Stimulated activated CD8-positive, alpha-beta memory T cell treated with anti-CD3 and anti-CD28 coated beads, Interleukin-7, amount 100 ng/mL, for 48 hours (primary cell): ENCODE measurements at regions not wholly inside any gene's neighbourhood (a gene's known extent, or its start where the extent isn't known, plus 50 kb on each side); places are given as distances from the start of the nearest gene placed in this dataset.

Source experiments
- DNase-seq, 2 donors: peaks; one replicate each; pipeline ENCODE4 v3.0.0-alpha.2; 2020; ENCODE audit warnings: low read depth in 1 of 2; ENCODE audit errors: extremely low read depth in 1 of 2

DNA sequence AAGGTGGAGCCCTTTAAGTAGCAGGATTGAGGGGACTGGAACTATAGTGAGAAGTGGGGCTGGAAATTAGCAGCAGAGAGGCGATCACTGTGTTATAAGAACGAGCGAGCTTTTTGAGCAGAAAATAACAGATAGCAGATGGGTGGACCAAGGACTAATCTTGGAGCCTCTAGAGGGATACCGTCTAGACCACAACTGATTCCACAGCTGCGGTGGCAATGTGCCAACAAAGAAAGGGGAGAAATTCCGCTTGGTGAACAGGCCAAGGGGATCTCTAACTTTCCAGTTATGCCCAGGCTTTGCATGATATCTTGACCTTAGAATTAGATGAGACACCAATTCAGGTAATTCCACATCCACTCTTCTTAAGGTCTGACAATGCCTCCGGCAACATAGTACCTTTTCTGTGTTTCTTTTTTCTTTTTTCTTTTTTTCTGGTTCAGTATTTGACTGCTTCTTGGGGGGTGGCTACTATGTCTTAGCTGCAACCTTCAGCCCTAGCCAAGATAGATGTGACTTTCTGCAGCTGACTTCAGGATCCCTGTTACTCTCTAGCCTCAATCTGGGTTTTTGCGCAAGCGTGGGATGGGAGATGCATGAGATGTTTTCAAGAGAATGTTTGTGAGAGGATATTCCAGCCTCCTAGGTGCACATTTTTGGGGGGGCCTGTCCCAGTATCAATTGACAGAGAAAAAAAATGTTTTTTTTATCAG lies 143.4 kb upstream of the CPSF6 start:
- no peak for DNase-seq

DNA sequence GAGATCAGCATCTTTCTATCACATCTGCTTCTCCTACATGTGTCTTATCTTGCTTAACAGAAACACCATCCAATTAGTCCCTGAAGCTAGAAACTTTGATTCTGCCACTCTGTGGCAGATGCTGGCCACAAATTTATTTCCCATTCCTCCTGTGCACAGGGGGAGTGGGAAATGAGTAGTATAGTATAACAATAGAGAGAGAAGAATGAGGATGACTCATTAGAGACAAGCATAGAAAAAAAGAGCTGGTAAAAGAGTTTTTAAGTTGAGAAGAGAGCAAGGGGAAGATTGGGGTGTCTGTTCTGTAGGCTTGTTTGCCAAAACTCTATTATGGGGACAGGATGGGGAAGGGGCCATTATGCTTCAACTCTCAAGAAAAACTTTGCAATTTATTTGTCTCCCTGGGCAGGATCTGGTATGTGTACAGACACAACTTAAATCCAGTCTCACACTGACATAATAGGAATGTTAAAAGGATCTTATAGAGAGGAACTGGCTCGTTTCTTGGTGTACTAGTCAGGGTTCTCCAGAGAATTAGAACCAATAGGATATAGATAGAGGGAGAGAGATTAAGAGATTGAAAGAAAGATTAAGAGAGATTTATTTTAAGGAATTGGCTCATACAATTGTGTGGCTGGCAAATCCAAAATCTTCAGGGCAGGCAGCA lies 142.6 kb upstream of the CPSF6 start:
- no peak for DNase-seq

DNA sequence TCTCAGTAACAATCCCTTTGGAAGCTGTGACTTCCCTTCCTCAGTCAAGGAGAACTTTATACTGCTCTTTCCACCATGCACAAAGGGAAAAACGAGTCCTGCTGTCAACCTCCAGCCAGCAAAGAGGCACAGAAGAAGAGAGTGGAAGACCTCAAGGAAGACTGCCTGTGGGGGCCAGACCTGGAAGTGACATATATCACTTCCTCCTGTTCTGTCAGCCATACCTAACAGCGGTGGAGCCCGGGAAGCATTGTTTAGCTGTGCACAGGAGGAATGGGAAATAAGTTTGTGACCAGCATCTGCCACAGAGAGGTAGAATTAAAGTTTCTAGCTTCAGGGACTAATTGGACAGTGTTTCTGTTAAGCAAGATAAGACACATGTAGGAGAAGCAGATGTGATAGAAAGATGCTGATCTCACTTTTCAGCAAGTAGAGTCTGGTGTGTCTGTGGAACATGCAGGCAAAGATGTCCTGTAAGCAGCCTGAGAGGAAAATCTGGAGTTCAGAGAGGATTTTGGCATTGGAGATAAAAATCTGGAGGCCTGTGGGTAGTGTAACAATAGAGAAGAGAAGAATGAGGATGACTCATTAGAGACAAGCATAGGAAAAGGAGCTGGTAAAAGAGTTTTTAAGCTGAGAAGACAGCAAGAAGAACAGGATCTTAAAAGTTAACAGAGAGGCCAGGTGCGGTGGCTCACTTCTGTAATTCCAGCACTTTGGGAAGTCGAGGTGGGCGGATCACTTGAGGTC lies 141.6 kb upstream of the CPSF6 start:
- no peak for DNase-seq

DNA sequence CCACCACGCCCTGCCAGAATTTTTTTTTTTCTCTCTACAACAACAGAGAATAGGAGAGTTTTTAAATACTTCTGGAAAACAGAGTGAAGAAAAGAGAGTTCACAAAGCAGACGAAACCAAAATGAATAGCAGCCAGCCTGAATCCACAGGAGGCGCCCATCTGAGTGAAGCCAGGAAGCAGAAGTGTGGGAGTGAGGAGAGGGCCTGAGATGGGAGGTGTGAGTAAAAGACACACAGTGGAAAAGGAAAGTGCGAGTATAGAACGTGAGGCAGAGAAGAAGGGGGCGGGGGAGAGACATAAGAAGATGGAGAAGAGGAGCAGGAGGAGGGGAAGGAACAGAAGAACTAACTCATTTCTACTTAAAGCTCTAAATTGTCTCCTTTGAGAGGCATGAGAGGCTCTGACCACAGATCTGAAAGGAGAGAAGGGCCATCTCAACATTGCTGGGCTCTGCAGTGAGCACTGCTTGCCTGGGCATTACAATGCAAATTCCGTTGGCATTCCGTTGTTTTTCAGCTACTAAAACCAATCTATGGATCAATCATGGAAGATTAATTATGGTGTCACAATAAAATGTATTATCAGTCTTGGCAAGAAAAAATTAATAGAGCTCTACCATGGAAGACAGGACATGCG lies 140.1 kb upstream of the CPSF6 start:
- no peak for DNase-seq

DNA sequence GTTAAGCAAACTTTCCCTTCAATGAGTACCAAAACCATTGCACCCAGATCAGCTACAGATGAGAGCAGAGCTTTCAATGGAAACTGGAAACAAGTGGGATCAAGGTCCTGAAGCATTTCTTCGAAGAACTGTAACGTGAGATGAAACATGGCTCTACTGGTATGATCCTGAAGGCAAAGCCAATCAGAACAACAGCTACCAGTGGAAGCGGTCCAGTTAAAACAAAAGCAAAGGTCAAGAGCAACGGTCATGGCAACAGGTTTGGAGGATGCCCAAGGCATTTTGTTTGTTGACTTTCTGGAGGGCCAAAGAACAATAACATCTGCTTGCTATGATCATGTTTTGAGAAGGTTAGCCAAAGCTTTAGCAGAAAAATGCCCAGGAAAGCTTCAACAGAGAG lies 137.9 kb upstream of the CPSF6 start:
- no peak for DNase-seq

DNA sequence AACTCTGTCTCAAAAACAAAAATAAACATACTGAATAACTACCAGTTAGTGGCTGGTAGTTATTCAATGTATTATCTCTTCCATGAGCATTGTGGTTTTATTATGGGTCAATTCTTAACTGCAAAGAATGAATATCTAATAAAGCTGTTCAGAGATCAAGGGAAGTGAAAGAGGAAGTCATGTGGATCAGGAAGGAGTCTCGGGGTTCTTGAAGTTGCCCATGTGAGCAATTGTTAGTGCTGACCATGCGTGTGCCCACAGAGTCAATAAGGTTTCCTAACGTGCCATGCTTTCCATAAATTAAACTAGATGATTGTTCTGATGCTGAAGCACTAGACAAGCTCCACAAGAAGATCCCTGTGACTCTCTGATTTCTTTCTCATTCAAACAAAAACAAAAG lies 136.5 kb upstream of the CPSF6 start:
- no peak for DNase-seq

DNA sequence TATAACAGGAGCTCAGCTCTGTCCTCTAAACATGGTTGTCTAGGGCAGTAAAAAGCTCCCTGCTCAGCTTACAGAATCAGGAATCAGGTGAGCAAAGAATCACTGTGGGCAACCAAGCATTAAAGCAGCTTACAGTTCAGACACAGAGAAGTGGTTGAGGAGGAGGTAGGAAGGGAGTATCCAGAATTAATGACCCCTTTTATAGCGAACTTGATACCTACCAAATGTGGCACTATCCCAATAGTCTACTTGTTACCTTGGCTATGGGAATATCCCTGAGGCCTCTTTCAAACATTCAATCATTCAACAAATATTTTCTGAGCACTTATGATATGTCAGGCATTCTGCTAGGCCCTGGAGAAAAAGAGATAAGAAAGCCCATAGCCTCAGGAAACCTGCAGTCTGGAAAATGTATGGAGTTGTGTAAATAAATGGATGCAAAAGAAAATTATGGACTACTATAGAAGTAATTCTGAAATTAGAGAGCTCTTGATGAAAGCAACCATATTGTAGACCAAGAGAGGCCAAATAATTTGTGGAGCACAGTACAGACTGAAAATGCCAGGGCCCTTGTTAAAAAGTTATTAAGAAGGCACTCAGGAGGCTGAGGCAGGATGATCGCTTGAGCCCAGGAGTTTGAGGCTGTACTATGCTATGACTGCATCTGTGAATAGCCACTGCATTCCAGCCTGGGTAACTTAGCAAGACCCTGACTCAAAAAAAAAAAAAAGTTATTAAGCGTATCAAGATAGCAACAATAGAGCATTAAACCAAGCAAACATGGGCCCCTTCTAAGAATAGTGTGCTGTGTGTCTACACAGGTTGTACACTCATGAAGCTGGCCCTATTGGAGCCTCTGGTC lies 134.0 kb upstream of the CPSF6 start:
- no peak for DNase-seq

DNA sequence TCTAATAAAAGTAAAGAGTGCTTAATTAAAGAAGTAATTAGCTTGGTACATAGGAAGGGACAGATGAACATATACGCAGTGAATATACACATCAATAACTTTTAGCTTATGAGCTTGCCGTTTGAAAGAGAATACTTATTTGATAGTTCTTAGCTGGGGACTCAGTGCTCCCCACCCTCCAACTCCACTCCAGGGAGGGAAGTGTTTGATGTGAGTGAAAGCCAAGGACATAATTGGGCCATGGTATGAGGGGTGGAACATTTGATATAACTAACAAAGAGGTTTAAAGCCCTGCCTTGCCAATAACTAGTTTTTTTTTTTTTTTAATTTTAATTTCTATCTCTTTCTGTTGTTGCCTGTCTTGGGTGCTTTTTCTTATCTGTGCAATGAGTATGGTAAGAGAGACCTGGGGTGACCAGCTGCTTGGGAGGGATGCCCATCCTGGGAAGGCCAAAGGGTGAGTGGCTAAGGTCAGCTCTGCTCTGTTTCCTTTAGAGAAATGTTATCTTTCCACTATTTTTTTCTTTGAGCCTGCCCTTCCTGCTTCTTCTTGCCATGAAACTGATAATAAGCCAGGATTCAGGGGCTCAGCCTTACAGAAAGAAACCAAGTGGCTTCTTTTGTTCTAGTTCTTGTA lies 132.8 kb upstream of the CPSF6 start:
- no peak for DNase-seq

DNA sequence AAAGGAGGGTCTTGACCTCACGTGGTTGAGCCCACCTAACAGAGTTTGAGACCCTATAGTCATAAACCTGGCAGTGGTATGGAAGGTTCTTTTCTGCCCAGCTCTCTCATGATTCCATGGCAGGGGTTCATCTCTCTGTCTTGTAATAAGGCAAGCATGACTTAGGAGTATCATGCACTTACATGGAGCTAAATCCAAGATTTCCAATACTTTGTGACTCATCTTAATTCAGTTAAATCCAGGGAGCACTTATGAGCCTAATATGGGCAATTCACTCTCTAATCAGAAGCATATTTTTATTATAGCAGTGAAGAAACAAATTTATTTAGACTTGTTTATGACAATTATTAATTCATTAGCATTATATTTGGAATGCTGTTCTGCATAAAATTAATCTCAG lies 131.8 kb upstream of the CPSF6 start:
- no peak for DNase-seq

DNA sequence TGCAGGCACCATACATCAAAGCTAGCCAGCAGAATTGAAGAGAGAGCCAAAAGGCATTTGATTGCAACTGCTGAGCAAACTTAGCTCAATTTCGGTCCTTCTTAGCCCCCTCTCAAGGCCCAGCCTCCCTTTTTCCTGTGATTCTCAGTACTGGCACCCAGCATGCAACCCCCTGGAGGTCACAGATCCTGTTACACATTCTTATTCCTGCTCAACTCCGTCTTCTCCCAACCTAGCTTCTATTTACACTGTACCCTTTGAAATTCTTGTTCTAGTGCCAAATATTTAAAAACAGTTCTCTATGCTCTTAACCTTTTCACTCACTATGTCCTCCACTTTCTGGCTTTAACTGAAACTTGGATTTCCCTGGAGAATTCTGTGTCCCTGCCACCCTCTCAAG lies 131.3 kb upstream of the CPSF6 start:
- no peak for DNase-seq

DNA sequence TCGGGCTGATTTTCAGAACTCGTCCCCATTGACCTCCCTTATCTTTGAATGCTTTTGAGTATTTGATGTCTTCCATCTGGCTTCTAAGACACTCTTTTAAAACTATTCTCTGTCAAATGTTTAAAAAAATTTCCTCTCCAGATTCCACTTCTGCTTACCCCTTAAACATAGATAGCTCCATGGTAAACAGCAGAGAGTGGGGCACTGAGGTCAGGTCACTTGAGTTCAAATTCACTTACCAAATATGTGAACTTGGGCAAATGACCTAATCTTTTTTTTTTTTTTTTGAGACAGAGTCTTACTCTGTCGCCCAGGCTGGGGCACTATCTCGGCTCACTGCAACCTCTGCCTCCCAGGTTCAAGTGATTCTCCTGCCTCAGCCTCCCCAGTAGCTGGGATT lies 126.8 kb upstream of the CPSF6 start:
- no peak for DNase-seq

DNA sequence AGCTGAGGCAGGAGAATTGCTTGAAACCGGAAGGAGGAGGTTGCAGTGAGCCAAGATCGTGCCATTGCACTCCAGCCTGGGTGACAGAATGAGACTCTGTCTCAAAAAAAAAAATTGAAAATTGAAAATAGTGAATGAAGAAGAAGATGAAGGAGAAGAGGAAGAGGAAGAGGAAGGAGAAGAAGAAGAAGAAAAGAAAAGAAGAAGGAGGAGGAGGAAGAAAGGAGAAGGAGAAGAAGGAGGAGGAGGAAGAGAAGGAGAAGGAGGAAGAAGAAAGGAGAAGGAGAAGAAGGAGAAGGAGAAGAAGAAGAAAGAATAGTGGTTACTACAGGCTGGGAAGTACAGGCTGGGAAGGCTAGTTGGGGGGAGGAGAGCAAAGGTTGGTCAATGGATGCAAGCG lies 124.3 kb upstream of the CPSF6 start:
- no peak for DNase-seq

DNA sequence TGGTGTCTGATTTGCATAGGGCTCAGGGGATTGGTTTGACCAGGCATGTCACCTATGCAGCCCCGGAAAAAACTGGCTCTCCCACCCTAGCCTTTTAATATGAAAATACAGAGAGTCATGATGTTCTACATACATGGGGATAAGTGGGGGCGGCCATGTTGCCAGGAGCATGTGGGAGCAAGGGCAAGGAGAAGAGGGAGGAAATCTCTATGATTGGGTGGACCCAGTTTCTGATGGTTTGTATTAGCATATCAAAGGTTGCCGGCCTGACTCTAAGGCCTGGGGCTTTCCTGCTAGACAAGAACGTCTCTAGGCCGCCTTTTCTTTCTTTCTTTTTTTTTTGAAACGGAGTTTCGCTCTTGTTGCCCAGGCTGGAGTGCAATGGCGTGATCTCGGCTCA lies 123.4 kb upstream of the CPSF6 start:
- DNase-seq, result no peak

DNA sequence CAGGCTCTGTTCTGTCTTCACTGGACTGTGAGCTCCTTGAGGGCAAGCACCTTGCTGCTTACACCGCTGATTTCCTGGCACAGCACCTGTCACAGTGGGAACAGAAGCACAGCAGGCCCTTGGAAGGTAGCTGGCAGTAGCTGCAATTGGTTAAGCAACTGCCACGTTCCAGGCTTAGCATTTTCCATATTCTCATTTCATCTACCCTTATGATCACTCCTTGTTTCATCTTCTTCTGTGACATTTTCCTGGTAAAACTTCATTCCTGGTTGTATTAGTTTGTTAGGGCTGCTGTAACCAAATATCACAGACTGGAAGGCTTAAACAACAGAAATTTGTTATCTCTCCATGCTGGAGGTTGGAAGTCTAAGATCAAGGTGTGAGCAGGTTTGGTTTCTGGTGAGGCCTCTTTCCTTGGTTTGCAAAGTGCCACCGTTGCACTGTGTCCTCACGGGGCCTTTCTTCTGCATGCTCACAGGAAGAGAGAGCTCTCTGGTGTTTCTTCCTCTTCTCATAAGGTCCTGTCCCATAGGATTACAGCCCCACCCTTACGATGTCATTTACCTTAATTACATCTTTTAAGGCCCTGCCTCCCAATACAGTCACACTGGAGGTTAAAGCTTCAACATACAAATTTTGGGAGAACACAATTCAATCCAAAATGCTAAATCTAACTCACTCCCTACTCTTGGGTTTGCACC lies 121.7 kb upstream of the CPSF6 start:
- DNase-seq, result no peak

DNA sequence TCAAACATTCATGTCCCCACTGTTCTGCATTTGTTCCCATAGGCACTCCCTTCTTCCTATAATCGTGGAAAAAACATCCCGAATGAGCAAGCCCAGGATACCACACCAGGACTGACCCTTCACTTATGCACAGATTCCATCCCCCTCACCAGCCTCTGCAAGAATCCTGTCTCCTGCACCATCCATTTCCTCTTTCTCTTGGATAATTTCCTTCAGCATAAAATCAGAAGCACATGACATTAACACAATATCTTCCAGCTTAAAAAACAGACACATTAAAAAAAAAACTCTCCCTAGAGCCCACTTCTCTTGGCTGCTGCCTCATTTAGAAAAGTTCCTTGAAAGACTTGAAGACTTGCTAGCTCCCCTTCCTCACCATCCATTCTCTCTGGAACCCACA lies 120.9 kb upstream of the CPSF6 start:
- DNase-seq, result no peak

DNA sequence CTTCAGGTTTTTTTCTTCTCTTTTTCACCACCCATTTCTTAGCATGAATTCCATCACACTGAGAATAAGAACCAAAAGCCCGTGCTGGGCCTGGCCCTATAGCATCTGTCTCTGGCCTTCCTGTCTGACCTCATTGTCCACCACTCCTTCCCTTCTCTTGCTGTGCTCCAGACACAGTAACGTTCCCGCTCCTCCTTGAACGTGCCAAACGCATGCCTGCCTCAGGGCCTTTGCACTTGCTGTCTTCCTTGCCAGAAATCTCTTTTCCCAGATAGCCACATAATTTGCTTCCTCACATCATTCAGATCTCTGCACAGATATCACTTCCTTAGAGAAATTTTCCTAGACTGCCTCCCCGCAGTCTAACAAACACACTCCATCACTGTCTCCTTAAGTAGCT lies 119.6 kb upstream of the CPSF6 start:
- DNase-seq, result no peak

DNA sequence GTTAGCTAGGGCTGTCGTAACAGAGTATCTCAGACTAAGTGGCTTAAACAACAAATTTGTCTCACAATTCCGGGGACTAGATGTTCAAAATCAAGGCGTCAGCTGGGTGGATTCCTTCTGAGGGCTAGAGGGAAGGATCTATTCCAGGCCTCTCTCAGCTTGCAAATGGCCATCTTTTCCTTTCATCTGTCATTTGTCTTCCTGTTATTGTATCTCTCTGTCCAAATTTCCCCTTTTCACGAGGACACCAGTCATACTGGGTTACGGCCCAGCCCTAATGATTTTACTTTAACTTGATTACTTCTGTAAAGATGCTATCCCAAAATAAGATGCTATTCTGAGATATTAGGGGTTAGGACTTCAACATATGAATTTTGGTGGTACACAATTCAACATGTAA lies 119.0 kb upstream of the CPSF6 start:
- DNase-seq, result no peak

DNA sequence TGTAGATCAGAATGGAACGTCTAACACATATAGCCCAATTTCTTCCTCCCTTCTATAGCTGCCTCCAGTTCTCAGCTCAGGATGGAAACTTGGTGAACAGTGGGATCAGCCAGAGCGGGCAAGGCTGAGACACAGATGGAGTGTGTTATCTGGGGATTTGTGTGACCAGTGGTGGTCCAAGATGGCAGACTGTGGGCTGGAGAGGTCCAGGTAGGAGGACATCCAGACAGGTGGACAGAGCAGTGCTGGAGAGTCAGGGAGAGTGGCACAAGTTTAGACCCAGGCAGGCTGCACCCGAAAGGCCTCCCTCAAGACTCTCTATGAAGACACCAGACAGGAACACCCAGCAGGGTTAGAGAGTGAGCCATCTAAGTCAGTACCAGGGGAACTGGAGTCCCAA lies 116.1 kb upstream of the CPSF6 start:
- no peak for DNase-seq

DNA sequence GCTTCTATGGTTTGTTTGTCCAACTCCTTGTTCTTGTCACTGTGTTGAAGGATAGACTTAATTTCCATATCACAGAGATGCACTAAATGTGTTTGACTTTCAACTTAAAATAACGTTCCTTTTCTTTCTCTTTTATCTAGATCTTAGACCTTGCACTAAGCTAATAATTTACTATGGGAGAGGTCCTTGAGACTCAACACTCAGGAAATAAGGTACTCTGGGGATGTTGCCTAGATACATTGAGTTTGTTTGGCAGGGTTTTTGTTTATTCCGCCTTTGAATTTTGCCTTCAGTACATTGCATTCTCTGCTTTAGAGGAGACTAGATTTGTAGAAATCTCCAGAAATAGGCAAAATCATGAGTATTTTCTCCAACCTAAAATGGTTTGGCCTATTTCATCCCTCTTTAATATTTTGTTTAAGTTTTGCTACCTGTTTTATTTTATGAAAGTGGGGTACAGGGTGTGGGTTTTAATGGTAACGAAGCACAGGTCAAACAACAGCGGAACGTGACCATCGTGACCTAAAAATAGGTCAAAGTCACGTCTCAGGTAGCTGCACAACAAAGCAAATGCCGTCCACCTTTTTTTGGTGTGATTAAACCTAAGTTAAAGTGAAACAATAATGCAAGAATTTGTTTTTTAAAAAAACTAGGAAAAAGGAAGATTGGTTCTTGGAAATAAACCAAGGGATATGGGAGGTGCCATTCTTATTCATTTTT lies 115.3 kb upstream of the CPSF6 start:
- no peak for DNase-seq
